ENCODE measurements at regions not wholly inside any gene's neighbourhood (a gene's known extent, or its start where the extent isn't known, plus 50 kb on each side); places are given as distances from the start of the nearest gene placed in this dataset.

- TF ChIP-seq DR1 (CRISPR knock-in tag; IDR thresholded peaks at IDR 0.05) (no peak), TCF12 (IDR thresholded peaks at IDR 0.05) (no peak), TCF12 (CRISPR knock-in tag; IDR thresholded peaks at IDR 0.05) (no peak), TERF1 (CRISPR knock-in tag; IDR thresholded peaks at IDR 0.05) (no peak)
Measured at GRCh38 chr7:110209884-110210283, 881.0 kb upstream of the LRRN3 start (continued).

GRCh38 chr7:110210941-110211608 lies 879.9 kb upstream of the LRRN3 start:
- intact Hi-C loops (cut with micrococcal nuclease; ENCODE audit: unreplicated experiment), result no loop called here
- 23% methylated on average over 1 of the region's 1 CpG for WGBS (ENCODE audit: low lambda C conversion rate)
- H3K4me1 ChIP-seq (ENCODE audit: insufficient read depth, low read length), result no peaks in the 10 kb centered on the region
- DNase-seq (ENCODE audit: low spot score), result no peak
- TF ChIP-seq, protein P1, sequence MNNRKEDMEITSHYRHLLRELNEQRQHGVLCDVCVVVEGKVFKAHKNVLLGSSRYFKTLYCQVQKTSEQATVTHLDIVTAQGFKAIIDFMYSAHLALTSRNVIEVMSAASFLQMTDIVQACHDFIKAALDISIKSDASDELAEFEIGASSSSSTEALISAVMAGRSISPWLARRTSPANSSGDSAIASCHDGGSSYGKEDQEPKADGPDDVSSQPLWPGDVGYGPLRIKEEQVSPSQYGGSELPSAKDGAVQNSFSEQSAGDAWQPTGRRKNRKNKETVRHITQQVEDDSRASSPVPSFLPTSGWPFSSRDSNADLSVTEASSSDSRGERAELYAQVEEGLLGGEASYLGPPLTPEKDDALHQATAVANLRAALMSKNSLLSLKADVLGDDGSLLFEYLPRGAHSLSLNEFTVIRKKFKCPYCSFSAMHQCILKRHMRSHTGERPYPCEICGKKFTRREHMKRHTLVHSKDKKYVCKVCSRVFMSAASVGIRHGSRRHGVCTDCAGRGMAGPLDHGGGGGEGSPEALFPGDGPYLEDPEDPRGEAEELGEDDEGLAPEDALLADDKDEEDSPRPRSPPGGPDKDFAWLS (CRISPR knock-in tag; IDR thresholded peaks at IDR 0.05; ENCODE audit: borderline replicate concordance), result no peak
- no peak for TF ChIP-seq CC2D1A (CRISPR knock-in tag; IDR thresholded peaks at IDR 0.05)
- TF ChIP-seq SNAPC4 (CRISPR knock-in tag; IDR thresholded peaks at IDR 0.05), result no peak
- peak; percentile 85 for TF ChIP-seq MAFF (IDR thresholded peaks at IDR 0.05; ENCODE audit: low read depth, low read length)
- no peak for TF ChIP-seq SOX6 (IDR thresholded peaks at IDR 0.05)
- no peak for TF ChIP-seq SOX6 (CRISPR knock-in tag; IDR thresholded peaks at IDR 0.05)
- no peak for TF ChIP-seq MLLT10 (CRISPR knock-in tag; IDR thresholded peaks at IDR 0.05)
- TF ChIP-seq MAFK (conservative IDR thresholded peaks at IDR 0.05 in 1 of 2, IDR thresholded peaks at IDR 0.05 in 1 of 2; ENCODE audit: low read length in 2 of 2), result peak; percentile 81 to 90
- BruUV-seq (replicated peaks), result no TSS peak
- H3K9ac ChIP-seq (ENCODE audit: insufficient read depth, low read depth, low read length), result no peak overlapping the region
- no peak for ATAC-seq
- H3K4me2 ChIP-seq (ENCODE audit: low read depth, low read length), result no peak overlapping the region
- H3K4me3 ChIP-seq (replicated peaks in 1 of 3; ENCODE audit: insufficient read depth in 1 of 3, low read depth in 2 of 3, low read length in 3 of 3), result no peak overlapping the region
- FAIRE-seq, result no peak
- ChIA-PET CTCF (ENCODE audit: low intra/inter-chr PET ratio, low total read pairs) (no interaction called here), POLR2A (no interaction called here)
- H3K79me2 ChIP-seq (ENCODE audit: insufficient read depth, low read length), result no peaks in the 10 kb centered on the region
- no peaks in the 10 kb centered on the region for H3K27me3 ChIP-seq (ENCODE audit: control insufficient read depth in 1 of 2, insufficient read depth in 2 of 2, low read length in 2 of 2)
- H3K27ac ChIP-seq (ENCODE audit: extremely low read length, insufficient read depth, low read length), result no peak overlapping the region
- no peaks in the 10 kb centered on the region for H3K9me3 ChIP-seq (ENCODE audit: low read length)
- no peaks in the 10 kb centered on the region for H3K36me3 ChIP-seq (replicated peaks in 1 of 2; ENCODE audit: control insufficient read depth in 1 of 2, insufficient read depth in 2 of 2, low read length in 2 of 2)
- in situ Hi-C loops (cut with HindIII; ENCODE audit: extremely low pct_ligation_motif_present, low pct_unique_long_range_greater_than_20kb), result no loop called here
- H4K20me1 ChIP-seq (ENCODE audit: insufficient read depth, low read length), result no peaks in the 10 kb centered on the region
- H2AFZ ChIP-seq (ENCODE audit: low read length), result no peak overlapping the region
